ENCODE measurements at regions not wholly inside any gene's neighbourhood (a gene's known extent, or its start where the extent isn't known, plus 50 kb on each side); places are given as distances from the start of the nearest gene placed in this dataset.

DNA sequence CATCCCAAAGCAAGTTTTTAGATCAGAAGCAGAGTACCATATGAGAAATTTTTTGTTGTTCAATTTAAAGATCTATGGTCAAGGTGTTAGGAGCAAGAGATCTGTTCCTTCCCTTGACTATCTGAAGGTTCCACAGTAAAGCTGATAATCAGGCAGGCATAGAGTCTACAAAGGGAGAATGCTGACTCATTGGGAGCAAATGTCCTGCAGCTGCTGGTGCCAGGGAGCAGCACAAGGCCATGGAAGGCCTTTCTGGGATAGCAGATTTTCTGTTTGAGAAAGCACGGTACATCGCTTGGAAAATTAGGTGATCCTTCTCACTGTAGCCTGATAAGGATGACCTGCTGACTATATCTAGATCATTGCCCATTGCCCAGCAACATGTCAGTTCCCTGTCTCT is 210.1 kb upstream of the C1orf87 start:
- no peak overlapping the region for H3K23ac ChIP-seq (ENCODE audit: low read depth, low read length, poor library complexity)
- no peaks in the 10 kb centered on the region for H3K9me3 ChIP-seq (replicated peaks in 1 of 2; ENCODE audit: control insufficient read depth in 2 of 2, insufficient read depth in 1 of 2, low read depth in 1 of 2, low read length in 2 of 2)
- no peaks in the 10 kb centered on the region for H3K79me1 ChIP-seq (ENCODE audit: low read depth, low read length)
- H3K4me3 ChIP-seq (ENCODE audit: low read length in 2 of 2): no peak overlapping the region
- no peak overlapping the region for H2BK15ac ChIP-seq (ENCODE audit: low read length)
- DNase-seq (ENCODE audit: low spot score): no peak
- no peak overlapping the region for H4K91ac ChIP-seq (ENCODE audit: low read depth, low read length, poor library complexity)
- H3K27ac ChIP-seq (replicated peaks; ENCODE audit: low read length): no peak overlapping the region
- no peak overlapping the region for H3K18ac ChIP-seq (ENCODE audit: low read length)
- H3K4me2 ChIP-seq (ENCODE audit: insufficient read depth, low read length, poor library complexity, severe bottlenecking): no peak overlapping the region
- WGBS, 2 donors (ENCODE audit: extremely low coverage in 2 of 2, insufficient read length in 2 of 2, insufficient replicate concordance in 1 of 2): no CpG with 5 or more reads among the region's 2 CpGs
- H4K8ac ChIP-seq (ENCODE audit: low read depth, low read length): no peak overlapping the region
- peaks cover 0 to 3% of the 10 kb centered on the region in 2 donors for H3K4me1 ChIP-seq (ENCODE audit: control insufficient read depth in 2 of 2, insufficient read depth in 1 of 2, low read depth in 1 of 2, low read length in 2 of 2)
- no peak overlapping the region for H2BK5ac ChIP-seq (ENCODE audit: low read length)
- H3K9ac ChIP-seq (ENCODE audit: low read depth, low read length, poor library complexity): no peak overlapping the region
- H3K4ac ChIP-seq (ENCODE audit: low read length): no peak overlapping the region
- no peaks in the 10 kb centered on the region for H3K27me3 ChIP-seq (ENCODE audit: control insufficient read depth in 3 of 3, insufficient read depth in 3 of 3, low read depth in 1 of 3, low read length in 3 of 3)
- no peak overlapping the region for H2BK12ac ChIP-seq (ENCODE audit: low read length)
- H2AK5ac ChIP-seq (ENCODE audit: low read depth, low read length): no peak overlapping the region
- H3K14ac ChIP-seq (ENCODE audit: low read length): no peak overlapping the region
- H3K36me3 ChIP-seq (replicated peaks in 1 of 2; ENCODE audit: control insufficient read depth in 2 of 2, insufficient read depth in 2 of 2, low read length in 2 of 2): no peaks in the 10 kb centered on the region
- H2BK120ac ChIP-seq (ENCODE audit: low read depth, low read length): no peak overlapping the region
- H2AFZ ChIP-seq (ENCODE audit: low read length): no peak overlapping the region

DNA sequence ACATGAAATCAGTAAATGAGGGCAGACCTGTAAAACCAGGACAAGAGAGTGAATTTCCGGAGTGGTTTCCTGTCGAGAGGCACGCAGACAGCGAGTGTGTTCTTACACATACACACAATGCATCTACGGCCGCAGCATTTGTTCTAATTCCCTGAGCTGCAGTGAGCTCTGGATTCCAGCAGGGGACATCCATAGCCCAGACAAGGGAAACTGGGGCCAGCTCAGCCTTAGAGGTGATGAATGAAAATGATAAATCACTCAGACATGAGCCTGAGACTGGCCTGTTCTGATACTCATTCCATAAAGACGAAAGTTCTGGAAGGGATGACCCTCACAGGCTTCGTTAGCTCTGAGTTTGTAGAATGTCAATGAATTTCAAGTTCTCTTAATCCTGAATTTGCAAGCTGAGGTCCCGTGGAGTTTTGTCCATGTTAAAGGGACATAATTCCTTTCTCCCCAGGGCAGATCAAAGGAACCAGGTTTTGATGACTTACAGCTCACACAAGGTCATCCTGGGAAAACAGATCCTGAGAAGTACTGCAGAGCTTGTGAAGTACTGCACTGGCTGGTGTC is 207.9 kb upstream of the C1orf87 start:
- Histone ChIP-seq H3K4ac (ENCODE audit: low read length) (no peak overlapping the region), H3K4me1 (ENCODE audit: control insufficient read depth in 2 of 2, insufficient read depth in 1 of 2, low read depth in 1 of 2, low read length in 2 of 2) (peaks cover 0 to 3% of the 10 kb centered on the region in 2 donors), H4K91ac (ENCODE audit: low read depth, low read length, poor library complexity) (no peak overlapping the region), H2AK5ac (ENCODE audit: low read depth, low read length) (no peak overlapping the region), H3K79me1 (ENCODE audit: low read depth, low read length) (no peaks in the 10 kb centered on the region), H3K9me3 (replicated peaks in 1 of 2; ENCODE audit: control insufficient read depth in 2 of 2, insufficient read depth in 1 of 2, low read depth in 1 of 2, low read length in 2 of 2) (no peaks in the 10 kb centered on the region), H2BK15ac (ENCODE audit: low read length) (no peak overlapping the region), H3K27ac (replicated peaks; ENCODE audit: low read length) (no peak overlapping the region), H3K23ac (ENCODE audit: low read depth, low read length, poor library complexity) (no peak overlapping the region), H3K36me3 (replicated peaks in 1 of 2; ENCODE audit: control insufficient read depth in 2 of 2, insufficient read depth in 2 of 2, low read length in 2 of 2) (no peaks in the 10 kb centered on the region), H3K4me3 (ENCODE audit: low read length in 2 of 2) (no peak overlapping the region), H3K18ac (ENCODE audit: low read length) (no peak overlapping the region), H2BK12ac (ENCODE audit: low read length) (no peak overlapping the region), H3K14ac (ENCODE audit: low read length) (no peak overlapping the region), H3K4me2 (ENCODE audit: insufficient read depth, low read length, poor library complexity, severe bottlenecking) (no peak overlapping the region), H3K27me3 (ENCODE audit: control insufficient read depth in 3 of 3, insufficient read depth in 3 of 3, low read depth in 1 of 3, low read length in 3 of 3) (no peaks in the 10 kb centered on the region), H2BK5ac (ENCODE audit: low read length) (no peak overlapping the region), H2AFZ (ENCODE audit: low read length) (peak overlapping the region; percentile 43), H2BK120ac (ENCODE audit: low read depth, low read length) (no peak overlapping the region), H4K8ac (ENCODE audit: low read depth, low read length) (no peak overlapping the region), H3K9ac (ENCODE audit: low read depth, low read length, poor library complexity) (no peak overlapping the region)
- WGBS, 2 donors (ENCODE audit: extremely low coverage in 2 of 2, insufficient read length in 2 of 2, insufficient replicate concordance in 1 of 2): no CpG with 5 or more reads among the region's 9 CpGs
- DNase-seq (ENCODE audit: low spot score): peak; percentile 61

DNA sequence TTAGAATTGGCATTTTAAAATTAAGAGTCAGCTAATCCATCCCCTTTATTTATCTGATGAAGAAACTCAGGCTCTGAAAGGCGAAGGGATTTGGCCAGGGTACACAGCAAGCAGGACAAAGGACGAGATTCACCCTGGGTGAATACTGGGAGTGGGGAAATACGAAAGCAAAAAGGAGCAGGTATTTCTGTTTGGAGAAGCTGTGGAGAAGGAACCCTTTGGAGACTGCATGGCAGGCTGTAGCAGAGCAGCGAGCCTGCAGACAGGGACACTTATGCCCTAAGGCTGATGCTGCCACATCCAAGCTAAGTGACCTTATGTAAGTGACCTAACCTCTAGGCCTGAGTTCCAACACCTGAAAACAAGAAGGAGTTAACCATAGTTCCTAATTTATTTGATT is 207.2 kb upstream of the C1orf87 start:
- no CpG with 5 or more reads among the region's 4 CpGs for WGBS, 2 donors (ENCODE audit: extremely low coverage in 2 of 2, insufficient read length in 2 of 2, insufficient replicate concordance in 1 of 2)
- Histone ChIP-seq H4K8ac (ENCODE audit: low read depth, low read length) (no peak overlapping the region), H4K91ac (ENCODE audit: low read depth, low read length, poor library complexity) (no peak overlapping the region), H3K4me2 (ENCODE audit: insufficient read depth, low read length, poor library complexity, severe bottlenecking) (no peak overlapping the region), H3K36me3 (replicated peaks in 1 of 2; ENCODE audit: control insufficient read depth in 2 of 2, insufficient read depth in 2 of 2, low read length in 2 of 2) (no peaks in the 10 kb centered on the region), H3K9me3 (replicated peaks in 1 of 2; ENCODE audit: control insufficient read depth in 2 of 2, insufficient read depth in 1 of 2, low read depth in 1 of 2, low read length in 2 of 2) (no peaks in the 10 kb centered on the region), H2AFZ (ENCODE audit: low read length) (peak overlapping the region; percentile 43), H3K27me3 (ENCODE audit: control insufficient read depth in 3 of 3, insufficient read depth in 3 of 3, low read depth in 1 of 3, low read length in 3 of 3) (no peaks in the 10 kb centered on the region), H2BK120ac (ENCODE audit: low read depth, low read length) (no peak overlapping the region), H3K4ac (ENCODE audit: low read length) (no peak overlapping the region), H3K4me1 (ENCODE audit: control insufficient read depth in 2 of 2, insufficient read depth in 1 of 2, low read depth in 1 of 2, low read length in 2 of 2) (peaks cover 0 to 3% of the 10 kb centered on the region in 2 donors), H3K79me1 (ENCODE audit: low read depth, low read length) (no peaks in the 10 kb centered on the region), H3K4me3 (ENCODE audit: low read length in 2 of 2) (no peak overlapping the region), H2BK5ac (ENCODE audit: low read length) (no peak overlapping the region), H2BK15ac (ENCODE audit: low read length) (no peak overlapping the region), H2BK12ac (ENCODE audit: low read length) (no peak overlapping the region), H3K9ac (ENCODE audit: low read depth, low read length, poor library complexity) (no peak overlapping the region), H3K27ac (replicated peaks; ENCODE audit: low read length) (no peak overlapping the region), H3K14ac (ENCODE audit: low read length) (no peak overlapping the region), H3K18ac (ENCODE audit: low read length) (no peak overlapping the region), H3K23ac (ENCODE audit: low read depth, low read length, poor library complexity) (no peak overlapping the region), H2AK5ac (ENCODE audit: low read depth, low read length) (no peak overlapping the region)
- no peak for DNase-seq (ENCODE audit: low spot score)

- no peaks in the 10 kb centered on the region for H3K36me3 ChIP-seq (replicated peaks in 1 of 2; ENCODE audit: control insufficient read depth in 2 of 2, insufficient read depth in 2 of 2, low read length in 2 of 2)
- no peak overlapping the region for H2BK5ac ChIP-seq (ENCODE audit: low read length)
- peak overlapping the region; percentile 84 for H3K4ac ChIP-seq (ENCODE audit: low read length)
- no peak overlapping the region for H2AFZ ChIP-seq (ENCODE audit: low read length)
- peak overlapping the region; percentile 71 for H3K18ac ChIP-seq (ENCODE audit: low read length)
- no peak overlapping the region for H2BK120ac ChIP-seq (ENCODE audit: low read depth, low read length)
- no peak overlapping the region for H2BK15ac ChIP-seq (ENCODE audit: low read length)
- H3K14ac ChIP-seq (ENCODE audit: low read length): no peak overlapping the region
- H3K23ac ChIP-seq (ENCODE audit: low read depth, low read length, poor library complexity): no peak overlapping the region
- H3K27me3 ChIP-seq (ENCODE audit: control insufficient read depth in 3 of 3, insufficient read depth in 3 of 3, low read depth in 1 of 3, low read length in 3 of 3): no peaks in the 10 kb centered on the region
- no peaks in the 10 kb centered on the region for H3K79me1 ChIP-seq (ENCODE audit: low read depth, low read length)
- H2AK5ac ChIP-seq (ENCODE audit: low read depth, low read length): no peak overlapping the region
- H3K9me3 ChIP-seq (replicated peaks in 1 of 2; ENCODE audit: control insufficient read depth in 2 of 2, insufficient read depth in 1 of 2, low read depth in 1 of 2, low read length in 2 of 2): no peaks in the 10 kb centered on the region
- no peak overlapping the region for H3K4me3 ChIP-seq (ENCODE audit: low read length in 2 of 2)
- no peak overlapping the region for H3K4me2 ChIP-seq (ENCODE audit: insufficient read depth, low read length, poor library complexity, severe bottlenecking)
- H4K91ac ChIP-seq (ENCODE audit: low read depth, low read length, poor library complexity): no peak overlapping the region
- H3K27ac ChIP-seq (replicated peaks; ENCODE audit: low read length): no peak overlapping the region
- H3K9ac ChIP-seq (ENCODE audit: low read depth, low read length, poor library complexity): no peak overlapping the region
- WGBS, 2 donors (ENCODE audit: extremely low coverage in 2 of 2, insufficient read length in 2 of 2, insufficient replicate concordance in 1 of 2): no CpG with 5 or more reads among the region's 3 CpGs
- H4K8ac ChIP-seq (ENCODE audit: low read depth, low read length): no peak overlapping the region
- no peak for DNase-seq (ENCODE audit: low spot score)
- peaks cover 0 to 3% of the 10 kb centered on the region in 2 donors for H3K4me1 ChIP-seq (ENCODE audit: control insufficient read depth in 2 of 2, insufficient read depth in 1 of 2, low read depth in 1 of 2, low read length in 2 of 2)
- no peak overlapping the region for H2BK12ac ChIP-seq (ENCODE audit: low read length)
These were observed 206.7 kb upstream of the C1orf87 start for GRCh38 chr1:60280256-60280655.
